ENCODE measurements at regions not wholly inside any gene's neighbourhood (a gene's known extent, or its start where the extent isn't known, plus 50 kb on each side); places are given as distances from the start of the nearest gene placed in this dataset.

GRCh38 chr1:234842726-234843641 lies 233.0 kb upstream of the IRF2BP2 start:
- Histone ChIP-seq H3K4me3 (no peak overlapping the region), H3K27ac (peak overlapping the region in 3 of 4 donors; percentile 13 to 34 (median 17)), H3K9me3 (no peaks in the 10 kb centered on the region), H3K27me3 (no peaks in the 10 kb centered on the region), H3K4me1 (peaks cover 0 to 39% (median 10%) of the 10 kb centered on the region in 4 donors), H3K36me3 (no peaks in the 10 kb centered on the region)
- in situ Hi-C loops (cut with MboI; ENCODE audit: low pct_ligation_motif_present in 1 of 4, low pct_unique_long_range_greater_than_20kb in 1 of 4, low sequenced_read_pairs in 3 of 4), result loop anchor here in 3 of 4 donors (10.0 to 25.0 kb wide), 3 partner anchors 106 to 242 kb away; partner anchors contain the start of gene IRF2BP2 (in 1 of the 3)
- no peak for TF ChIP-seq POLR2AphosphoS5 (IDR thresholded peaks at IDR 0.05)
- TF ChIP-seq EP300 (IDR thresholded peaks at IDR 0.05; ENCODE audit: low read depth), result no peak
- WGBS, 2 donors (ENCODE audit: low coverage in 1 of 2), result 66 to 82% methylated on average over 6 to 12 of the region's 12 CpGs
- DNase-seq, result no peak
- intact Hi-C loops (cut with DNase I; ENCODE audit: low total_unique reads), result no loop called here

DNA sequence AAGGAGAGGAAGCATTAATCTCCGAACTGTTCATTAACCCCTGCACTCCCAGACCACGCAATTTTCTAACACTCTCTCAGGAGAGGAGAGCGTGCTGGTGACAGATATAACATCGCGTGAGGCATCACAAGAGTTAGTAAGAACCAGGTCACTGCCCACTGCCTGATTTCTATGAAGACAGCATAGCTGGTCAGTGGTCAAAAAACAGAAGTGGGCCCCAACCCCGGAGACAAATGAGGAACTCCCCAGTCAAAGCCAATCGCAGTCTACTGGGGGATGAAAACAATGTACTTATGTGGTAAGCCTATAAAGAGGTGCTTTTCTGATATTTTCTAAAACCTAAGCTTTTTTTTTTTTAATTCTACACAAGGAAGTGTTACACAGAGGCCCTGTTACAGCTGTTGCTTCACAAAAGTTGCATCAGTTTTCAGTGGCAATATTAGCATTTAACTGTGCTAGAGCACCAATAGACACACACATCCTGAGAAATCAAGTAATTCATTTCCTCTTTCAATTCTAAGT lies 231.8 kb upstream of the IRF2BP2 start:
- TF ChIP-seq POLR2A (IDR thresholded peaks at IDR 0.05) (no peak), EP300 (IDR thresholded peaks at IDR 0.05; ENCODE audit: low read depth) (no peak), POLR2AphosphoS5 (IDR thresholded peaks at IDR 0.05) (no peak)
- TF ChIP-seq, protein P1, sequence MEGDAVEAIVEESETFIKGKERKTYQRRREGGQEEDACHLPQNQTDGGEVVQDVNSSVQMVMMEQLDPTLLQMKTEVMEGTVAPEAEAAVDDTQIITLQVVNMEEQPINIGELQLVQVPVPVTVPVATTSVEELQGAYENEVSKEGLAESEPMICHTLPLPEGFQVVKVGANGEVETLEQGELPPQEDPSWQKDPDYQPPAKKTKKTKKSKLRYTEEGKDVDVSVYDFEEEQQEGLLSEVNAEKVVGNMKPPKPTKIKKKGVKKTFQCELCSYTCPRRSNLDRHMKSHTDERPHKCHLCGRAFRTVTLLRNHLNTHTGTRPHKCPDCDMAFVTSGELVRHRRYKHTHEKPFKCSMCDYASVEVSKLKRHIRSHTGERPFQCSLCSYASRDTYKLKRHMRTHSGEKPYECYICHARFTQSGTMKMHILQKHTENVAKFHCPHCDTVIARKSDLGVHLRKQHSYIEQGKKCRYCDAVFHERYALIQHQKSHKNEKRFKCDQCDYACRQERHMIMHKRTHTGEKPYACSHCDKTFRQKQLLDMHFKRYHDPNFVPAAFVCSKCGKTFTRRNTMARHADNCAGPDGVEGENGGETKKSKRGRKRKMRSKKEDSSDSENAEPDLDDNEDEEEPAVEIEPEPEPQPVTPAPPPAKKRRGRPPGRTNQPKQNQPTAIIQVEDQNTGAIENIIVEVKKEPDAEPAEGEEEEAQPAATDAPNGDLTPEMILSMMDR (IDR thresholded peaks at IDR 0.05), result no peak
- in situ Hi-C loops (cut with MboI; ENCODE audit: low pct_ligation_motif_present in 1 of 4, low pct_unique_long_range_greater_than_20kb in 1 of 4, low sequenced_read_pairs in 3 of 4), result loop anchor here in 3 of 4 donors (10.0 to 25.0 kb wide), 3 partner anchors 104 to 243 kb away; partner anchors contain the start of gene IRF2BP2 (in 1 of the 3)
- H3K4me1 ChIP-seq, result peaks cover 0 to 39% (median 10%) of the 10 kb centered on the region in 4 donors
- H3K27ac ChIP-seq, result peak overlapping the region in 1 of 4 donors; percentile 13
- 71 to 76% methylated on average over 5 to 7 of the region's 7 CpGs for WGBS, 2 donors (ENCODE audit: low coverage in 1 of 2)
- no peaks in the 10 kb centered on the region for H3K9me3 ChIP-seq
- intact Hi-C loops (cut with DNase I; ENCODE audit: low total_unique reads), result no loop called here
- no peaks in the 10 kb centered on the region for H3K27me3 ChIP-seq
- DNase-seq, result no peak
- H3K4me3 ChIP-seq, result no peak overlapping the region
- H3K36me3 ChIP-seq, result no peaks in the 10 kb centered on the region

- no peak overlapping the region for H3K4me3 ChIP-seq
- no peak for DNase-seq
- H3K36me3 ChIP-seq, result no peaks in the 10 kb centered on the region
- no peak overlapping the region for H3K27ac ChIP-seq
- H3K27me3 ChIP-seq, result no peaks in the 10 kb centered on the region
- in situ Hi-C loops (cut with MboI; ENCODE audit: low pct_ligation_motif_present in 1 of 4, low pct_unique_long_range_greater_than_20kb in 1 of 4, low sequenced_read_pairs in 3 of 4) (loop anchor here in 3 of 4 donors (10.0 to 25.0 kb wide), 3 partner anchors 104 to 244 kb away; partner anchors contain the start of gene IRF2BP2 (in 1 of the 3)), intact Hi-C loops (cut with DNase I; ENCODE audit: low total_unique reads) (no loop called here)
- peaks cover 0 to 39% (median 10%) of the 10 kb centered on the region in 4 donors for H3K4me1 ChIP-seq
- 86 to 91% methylated on average over 3 of the region's 3 CpGs for WGBS, 2 donors (ENCODE audit: low coverage in 1 of 2)
- TF ChIP-seq EP300 (IDR thresholded peaks at IDR 0.05; ENCODE audit: low read depth), result no peak
- TF ChIP-seq POLR2AphosphoS5 (IDR thresholded peaks at IDR 0.05), result no peak
- TF ChIP-seq, protein P1 (IDR thresholded peaks at IDR 0.05), result no peak
- no peak for TF ChIP-seq POLR2A (IDR thresholded peaks at IDR 0.05)
- no peaks in the 10 kb centered on the region for H3K9me3 ChIP-seq
These were observed 231.3 kb upstream of the IRF2BP2 start for GRCh38 chr1:234841281-234841680.

- Histone ChIP-seq H3K27me3 (no peaks in the 10 kb centered on the region), H3K4me1 (peaks cover 0 to 39% (median 10%) of the 10 kb centered on the region in 4 donors), H3K27ac (no peak overlapping the region), H3K36me3 (no peaks in the 10 kb centered on the region), H3K9me3 (no peaks in the 10 kb centered on the region), H3K4me3 (no peak overlapping the region)
- intact Hi-C loops (cut with DNase I; ENCODE audit: low total_unique reads) (no loop called here), in situ Hi-C loops (cut with MboI; ENCODE audit: low pct_ligation_motif_present in 1 of 4, low pct_unique_long_range_greater_than_20kb in 1 of 4, low sequenced_read_pairs in 3 of 4) (loop anchor here in 3 of 4 donors (10.0 to 25.0 kb wide), 3 partner anchors 104 to 244 kb away; partner anchors contain the start of gene IRF2BP2 (in 1 of the 3))
- TF ChIP-seq POLR2A (IDR thresholded peaks at IDR 0.05), result no peak
- no peak for TF ChIP-seq POLR2AphosphoS5 (IDR thresholded peaks at IDR 0.05)
- TF ChIP-seq EP300 (IDR thresholded peaks at IDR 0.05; ENCODE audit: low read depth), result no peak
- DNase-seq, result no peak
- 97% methylated on average over 2 of the region's 2 CpGs; no CpG with 5 or more reads in 1 of the 2 donors for WGBS, 2 donors (ENCODE audit: low coverage in 1 of 2)
These were observed 230.9 kb upstream of the IRF2BP2 start for GRCh38 chr1:234840843-234841242.

All from transverse colon (tissue), 4 donors.